ENCODE measurements at regions not wholly inside any gene's neighbourhood (a gene's known extent, or its start where the extent isn't known, plus 50 kb on each side); places are given as distances from the start of the nearest gene placed in this dataset.

DNA sequence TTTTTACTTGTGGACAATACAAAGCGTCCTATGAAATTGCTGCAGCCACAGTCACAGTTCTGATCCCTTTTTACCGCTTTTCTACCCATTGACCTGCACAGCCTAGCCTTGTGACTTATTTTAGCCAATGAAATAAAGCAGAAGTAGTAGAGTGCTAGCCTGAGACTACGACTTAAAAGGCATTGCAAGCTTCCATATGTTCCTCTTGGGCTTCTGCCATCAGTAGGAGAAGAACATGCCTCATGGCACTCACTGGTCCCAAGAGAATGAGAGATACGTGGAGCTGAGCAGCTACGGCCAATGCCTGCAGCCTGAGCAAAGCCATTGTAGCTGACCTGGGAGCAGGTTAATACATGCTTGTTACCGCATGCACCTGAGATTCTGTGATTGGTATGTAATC lies 416.6 kb upstream of the CLINT1 start:
- TF ChIP-seq, protein P1, sequence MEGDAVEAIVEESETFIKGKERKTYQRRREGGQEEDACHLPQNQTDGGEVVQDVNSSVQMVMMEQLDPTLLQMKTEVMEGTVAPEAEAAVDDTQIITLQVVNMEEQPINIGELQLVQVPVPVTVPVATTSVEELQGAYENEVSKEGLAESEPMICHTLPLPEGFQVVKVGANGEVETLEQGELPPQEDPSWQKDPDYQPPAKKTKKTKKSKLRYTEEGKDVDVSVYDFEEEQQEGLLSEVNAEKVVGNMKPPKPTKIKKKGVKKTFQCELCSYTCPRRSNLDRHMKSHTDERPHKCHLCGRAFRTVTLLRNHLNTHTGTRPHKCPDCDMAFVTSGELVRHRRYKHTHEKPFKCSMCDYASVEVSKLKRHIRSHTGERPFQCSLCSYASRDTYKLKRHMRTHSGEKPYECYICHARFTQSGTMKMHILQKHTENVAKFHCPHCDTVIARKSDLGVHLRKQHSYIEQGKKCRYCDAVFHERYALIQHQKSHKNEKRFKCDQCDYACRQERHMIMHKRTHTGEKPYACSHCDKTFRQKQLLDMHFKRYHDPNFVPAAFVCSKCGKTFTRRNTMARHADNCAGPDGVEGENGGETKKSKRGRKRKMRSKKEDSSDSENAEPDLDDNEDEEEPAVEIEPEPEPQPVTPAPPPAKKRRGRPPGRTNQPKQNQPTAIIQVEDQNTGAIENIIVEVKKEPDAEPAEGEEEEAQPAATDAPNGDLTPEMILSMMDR (conservative IDR thresholded peaks at IDR 0.05; ENCODE audit: low read depth, low read length), result no peak
- TF ChIP-seq EZH2phosphoT487 (IDR thresholded peaks at IDR 0.05; ENCODE audit: borderline replicate concordance, low read length), result no peak
- no peak for TF ChIP-seq EZH2 (IDR thresholded peaks at IDR 0.05; ENCODE audit: low read length, unreplicated experiment)

Data from PC-3 (cell line).